ENCODE measurements at regions not wholly inside any gene's neighbourhood (a gene's known extent, or its start where the extent isn't known, plus 50 kb on each side); places are given as distances from the start of the nearest gene placed in this dataset.

GRCh38 chr6:80633412-80633811, 526.9 kb downstream of the BCKDHB start:
- intact Hi-C loops (cut with DNase I): no loop called here
- H3K4me1 ChIP-seq (ENCODE audit: control insufficient read depth in 2 of 3, insufficient read depth in 2 of 3, low read depth in 1 of 3, low read length in 3 of 3): no peaks in the 10 kb centered on the region
- DNase-seq (no peak), FAIRE-seq (no peak)
- no peak overlapping the region for H3K4me3 ChIP-seq (ENCODE audit: low read length in 3 of 3)
- H3K9me3 ChIP-seq (ENCODE audit: control insufficient read depth in 2 of 3, insufficient read depth in 1 of 3, low read length in 3 of 3): peaks cover 0 to 2% (median 0%) of the 10 kb centered on the region in 3 donors
- TF ChIP-seq CTCF (IDR thresholded peaks at IDR 0.05; ENCODE audit: borderline replicate concordance, extremely low read depth, insufficient read depth): no peak
- H3K9ac ChIP-seq (ENCODE audit: low read length in 3 of 3): no peak overlapping the region
- H3K27me3 ChIP-seq (ENCODE audit: control insufficient read depth, insufficient read depth, low read length): no peaks in the 10 kb centered on the region
- H3K36me3 ChIP-seq (ENCODE audit: control insufficient read depth in 2 of 3, insufficient read depth in 3 of 3, low read length in 3 of 3): no peaks in the 10 kb centered on the region
- no peak overlapping the region for H3K27ac ChIP-seq (ENCODE audit: low read depth in 2 of 2, low read length in 2 of 2)

- H3K9me3 ChIP-seq (ENCODE audit: control insufficient read depth in 2 of 3, insufficient read depth in 1 of 3, low read length in 3 of 3): peaks cover 0 to 4% (median 0%) of the 10 kb centered on the region in 3 donors
- FAIRE-seq (no peak), DNase-seq (no peak)
- no peak overlapping the region for H3K9ac ChIP-seq (ENCODE audit: low read length in 3 of 3)
- H3K4me3 ChIP-seq (ENCODE audit: low read length in 3 of 3): no peak overlapping the region
- H3K27me3 ChIP-seq (ENCODE audit: control insufficient read depth, insufficient read depth, low read length): no peaks in the 10 kb centered on the region
- no peaks in the 10 kb centered on the region for H3K36me3 ChIP-seq (ENCODE audit: control insufficient read depth in 2 of 3, insufficient read depth in 3 of 3, low read length in 3 of 3)
- TF ChIP-seq CTCF (IDR thresholded peaks at IDR 0.05; ENCODE audit: borderline replicate concordance, extremely low read depth, insufficient read depth): no peak
- no peak overlapping the region for H3K27ac ChIP-seq (ENCODE audit: low read depth in 2 of 2, low read length in 2 of 2)
- H3K4me1 ChIP-seq (ENCODE audit: control insufficient read depth in 2 of 3, insufficient read depth in 2 of 3, low read depth in 1 of 3, low read length in 3 of 3): no peaks in the 10 kb centered on the region
- intact Hi-C loops (cut with DNase I): no loop called here
Observed at GRCh38 chr6:80625405-80625804, 518.9 kb downstream of the BCKDHB start.

- Histone ChIP-seq H3K36me3 (ENCODE audit: control insufficient read depth in 2 of 3, insufficient read depth in 3 of 3, low read length in 3 of 3) (no peaks in the 10 kb centered on the region), H3K27ac (ENCODE audit: low read depth in 2 of 2, low read length in 2 of 2) (no peak overlapping the region), H3K4me1 (ENCODE audit: control insufficient read depth in 2 of 3, insufficient read depth in 2 of 3, low read depth in 1 of 3, low read length in 3 of 3) (no peaks in the 10 kb centered on the region), H3K4me3 (ENCODE audit: low read length in 3 of 3) (no peak overlapping the region), H3K9ac (ENCODE audit: low read length in 3 of 3) (no peak overlapping the region), H3K27me3 (ENCODE audit: control insufficient read depth, insufficient read depth, low read length) (no peaks in the 10 kb centered on the region), H3K9me3 (ENCODE audit: control insufficient read depth in 2 of 3, insufficient read depth in 1 of 3, low read length in 3 of 3) (peaks cover 0 to under 1% (median 0%) of the 10 kb centered on the region in 3 donors)
- no peak for DNase-seq
- intact Hi-C loops (cut with DNase I): no loop called here
- no peak for FAIRE-seq
- no peak for TF ChIP-seq CTCF (IDR thresholded peaks at IDR 0.05; ENCODE audit: borderline replicate concordance, extremely low read depth, insufficient read depth)
Observed at GRCh38 chr6:80623066-80623815, 516.8 kb downstream of the BCKDHB start.

Measured in kidney (tissue), 13 donors.